NCI-H2107 (cell line): ENCODE measurements at regions not wholly inside any gene's neighbourhood (a gene's known extent, or its start where the extent isn't known, plus 50 kb on each side); places are given as distances from the start of the nearest gene placed in this dataset.
"Not testable (repeated sequence)": the region's sequence is repeated elsewhere in the genome, so short reads cannot be mapped to it uniquely, and the experiment has no call there.

Experiments used
- DNase-seq: peaks from one replicate; lab custom pipeline; 2025; lab: John Stamatoyannopoulos, UW

DNA sequence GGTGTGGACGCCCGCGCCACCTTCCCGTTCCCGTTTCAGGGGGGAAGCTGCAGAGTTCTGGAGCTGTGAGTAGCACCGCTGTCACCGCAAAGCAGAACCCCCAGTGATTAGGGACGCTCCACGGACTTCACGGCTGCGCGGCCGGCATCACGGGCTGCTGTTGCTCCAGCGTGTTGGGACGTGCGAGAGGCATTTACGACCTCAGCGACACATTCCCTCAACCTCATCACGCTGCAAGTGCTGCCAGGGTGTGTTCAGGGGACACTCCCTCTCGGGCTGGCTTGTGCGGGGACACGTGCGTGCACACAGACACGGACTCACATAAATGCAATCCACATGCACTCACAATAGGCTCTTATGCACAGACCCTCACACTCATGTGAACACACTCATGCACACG lies 187.9 kb downstream of the NPIPB11 start:
- not testable (repeated sequence) for DNase-seq

DNA sequence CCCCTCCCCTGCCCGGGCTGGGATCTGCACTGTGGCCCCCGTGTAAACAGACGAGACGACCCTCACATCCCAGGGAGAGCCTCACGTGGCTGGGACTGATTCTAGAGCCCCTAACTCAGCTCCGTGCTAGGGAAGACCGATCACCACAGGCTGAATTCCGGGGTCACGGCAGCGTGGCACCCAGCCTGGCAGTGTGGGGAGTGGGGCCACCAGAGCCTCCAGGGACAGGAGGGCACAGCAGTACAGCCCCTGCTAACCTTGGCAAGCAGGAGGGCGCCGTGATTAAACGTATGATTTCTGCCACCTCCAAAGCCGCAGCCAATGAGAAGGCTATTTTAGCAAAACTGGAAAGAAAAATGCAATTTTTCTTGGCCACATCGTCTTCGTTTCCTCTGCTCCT lies 188.3 kb downstream of the NPIPB11 start:
- not testable (repeated sequence) for DNase-seq

DNA sequence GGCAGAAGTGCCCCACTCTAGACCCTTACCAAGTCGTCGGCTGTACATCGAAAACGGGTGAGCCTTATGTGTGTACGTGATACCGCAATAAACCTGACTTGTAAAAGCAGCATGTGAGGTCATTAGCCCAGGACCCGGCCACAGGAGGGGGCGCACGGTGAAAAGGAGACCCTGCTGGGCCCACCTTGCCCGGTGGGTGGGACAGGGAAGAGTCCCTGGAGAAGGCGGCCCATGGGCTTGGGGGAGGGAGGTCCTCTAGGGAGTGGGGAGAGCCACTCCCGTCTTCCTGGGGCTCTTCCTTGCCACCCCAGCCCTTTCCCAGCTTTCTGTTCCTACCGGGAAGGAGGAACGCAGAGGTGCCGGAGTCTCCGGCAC lies 188.8 kb downstream of the NPIPB11 start:
- DNase-seq: not testable (repeated sequence)

DNA sequence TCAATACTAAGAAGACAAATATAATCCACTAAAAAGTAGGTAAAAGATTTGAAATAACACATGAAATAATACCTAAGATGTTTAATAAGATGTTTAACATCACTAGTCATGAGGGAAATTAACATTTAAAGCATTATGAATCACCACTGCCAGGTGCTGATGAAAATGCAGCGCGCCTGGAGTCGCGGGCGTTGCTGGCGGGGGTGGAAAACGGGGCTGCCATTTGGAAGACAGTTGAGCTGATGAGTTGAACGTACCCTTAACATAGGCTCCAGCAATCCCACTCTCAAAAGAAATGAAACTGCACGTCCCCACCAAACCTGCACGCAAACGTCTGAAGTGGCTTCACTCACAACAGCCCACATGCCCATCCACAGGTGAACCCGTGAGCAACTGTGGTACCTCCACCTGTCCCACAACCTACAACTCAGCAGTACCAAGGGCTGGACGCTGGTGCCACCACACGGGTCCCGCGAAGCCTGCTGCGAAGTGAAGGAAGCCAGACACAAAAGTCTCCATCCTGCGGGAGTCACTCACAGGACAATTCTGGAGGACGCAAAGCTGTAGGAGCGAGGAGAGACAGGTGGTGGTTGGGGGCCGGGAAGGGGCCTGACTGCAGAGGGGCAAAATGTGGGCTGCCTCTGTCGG lies 189.3 kb downstream of the NPIPB11 start:
- not testable (repeated sequence) for DNase-seq

DNA sequence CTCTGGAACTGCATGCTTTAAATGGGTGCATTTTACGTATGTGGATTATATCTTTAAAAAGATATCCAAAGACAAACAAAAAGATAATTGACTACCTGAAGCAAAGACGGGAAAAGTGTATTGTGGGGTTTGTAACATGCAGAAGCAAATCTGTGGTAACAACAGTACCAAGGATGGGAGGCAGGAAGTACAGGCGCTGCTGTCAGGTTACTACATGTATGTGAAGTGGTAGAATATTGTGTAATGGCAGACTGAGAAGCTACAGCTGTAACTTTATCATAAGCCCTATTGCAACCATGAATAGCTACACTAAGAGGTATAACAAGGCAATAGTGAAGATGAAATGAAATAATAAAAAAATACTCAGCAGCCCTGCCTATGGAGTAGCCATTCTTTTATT lies 192.7 kb downstream of the NPIPB11 start:
- DNase-seq: not testable (repeated sequence)

DNA sequence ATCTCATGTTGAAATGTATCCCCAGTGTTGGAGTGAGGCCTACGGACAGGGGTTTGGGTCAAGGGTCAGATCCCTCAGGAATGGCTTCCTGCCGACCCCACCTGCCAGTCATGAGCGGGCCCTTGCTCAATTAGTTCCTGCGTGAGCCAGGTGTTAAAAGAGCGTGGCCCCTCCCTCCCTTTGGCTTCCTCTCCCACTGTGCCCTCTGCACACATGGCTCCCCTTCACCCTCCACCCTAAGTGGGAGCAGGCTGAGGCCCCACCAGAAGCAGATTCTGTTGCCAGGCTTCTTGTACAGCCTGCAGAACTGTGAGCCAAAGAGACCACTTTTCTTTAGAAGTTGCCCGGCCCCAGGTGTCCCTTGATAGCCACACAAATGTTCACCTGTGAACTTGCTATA lies 193.3 kb downstream of the NPIPB11 start:
- not testable (repeated sequence) for DNase-seq

DNA sequence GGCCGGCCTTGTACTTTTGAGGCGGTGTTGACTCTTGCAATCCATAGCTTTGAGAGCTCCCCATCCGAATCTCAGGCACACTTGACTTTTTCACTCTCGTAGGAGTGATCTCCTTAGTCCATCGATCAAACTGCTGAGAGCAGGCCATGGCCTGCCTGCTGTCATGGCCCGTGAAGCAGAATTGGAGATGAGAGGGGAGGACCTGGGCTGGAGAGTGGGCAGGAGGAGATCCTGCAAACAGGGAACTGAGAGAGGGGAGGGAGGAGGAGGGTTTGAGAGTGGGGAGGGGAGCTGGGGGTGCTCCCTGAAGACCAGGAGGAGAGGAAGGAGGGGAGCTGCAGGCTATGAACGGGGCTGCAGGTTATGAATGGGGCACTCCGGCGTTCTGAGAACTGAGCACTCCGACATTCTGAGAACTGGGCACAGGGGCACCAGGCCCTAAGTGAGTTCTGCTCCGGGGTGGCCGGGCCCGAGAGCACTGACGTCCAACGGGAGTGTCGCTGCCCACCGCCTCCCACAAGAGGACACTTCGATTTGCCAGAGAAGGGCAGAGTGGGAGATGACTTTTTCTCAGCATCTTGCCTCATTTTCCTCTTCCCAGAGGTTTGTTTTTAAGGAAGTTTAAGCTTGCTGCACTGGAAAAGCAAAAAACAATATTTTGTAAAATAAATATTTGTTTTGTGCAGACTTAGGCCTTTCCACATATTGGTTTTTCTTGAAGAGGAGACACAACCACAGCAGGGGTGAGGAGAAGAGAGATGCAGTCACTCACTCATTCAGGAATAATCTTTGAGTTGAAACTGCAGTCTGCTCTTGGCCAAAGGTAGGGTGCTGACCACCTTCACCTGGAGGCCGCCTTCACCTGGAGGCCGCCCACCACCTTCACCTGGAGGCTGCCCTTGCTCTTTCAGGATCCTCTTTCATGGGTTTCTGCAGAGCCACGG lies 194.2 kb downstream of the NPIPB11 start:
- DNase-seq: not testable (repeated sequence)

DNA sequence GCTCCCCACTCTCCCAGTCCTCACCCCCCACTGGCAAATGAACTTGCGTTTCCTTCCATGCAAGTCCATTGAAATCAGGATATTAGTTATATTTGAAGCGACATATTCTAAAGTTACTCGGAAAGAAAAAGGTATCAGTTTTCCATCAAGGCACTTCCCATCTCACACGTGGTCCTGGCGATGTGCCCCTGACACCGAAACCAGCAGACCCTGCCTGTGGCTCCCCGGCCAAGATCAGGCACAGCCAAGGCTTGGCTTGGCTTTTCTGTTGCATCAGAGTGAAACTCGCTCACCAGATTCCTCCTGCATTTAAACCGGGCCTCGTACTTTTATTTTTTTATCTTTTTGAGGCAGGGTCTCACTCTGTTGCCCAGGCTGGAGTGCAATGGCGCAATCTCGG lies 195.1 kb downstream of the NPIPB11 start:
- not testable (repeated sequence) for DNase-seq

DNA sequence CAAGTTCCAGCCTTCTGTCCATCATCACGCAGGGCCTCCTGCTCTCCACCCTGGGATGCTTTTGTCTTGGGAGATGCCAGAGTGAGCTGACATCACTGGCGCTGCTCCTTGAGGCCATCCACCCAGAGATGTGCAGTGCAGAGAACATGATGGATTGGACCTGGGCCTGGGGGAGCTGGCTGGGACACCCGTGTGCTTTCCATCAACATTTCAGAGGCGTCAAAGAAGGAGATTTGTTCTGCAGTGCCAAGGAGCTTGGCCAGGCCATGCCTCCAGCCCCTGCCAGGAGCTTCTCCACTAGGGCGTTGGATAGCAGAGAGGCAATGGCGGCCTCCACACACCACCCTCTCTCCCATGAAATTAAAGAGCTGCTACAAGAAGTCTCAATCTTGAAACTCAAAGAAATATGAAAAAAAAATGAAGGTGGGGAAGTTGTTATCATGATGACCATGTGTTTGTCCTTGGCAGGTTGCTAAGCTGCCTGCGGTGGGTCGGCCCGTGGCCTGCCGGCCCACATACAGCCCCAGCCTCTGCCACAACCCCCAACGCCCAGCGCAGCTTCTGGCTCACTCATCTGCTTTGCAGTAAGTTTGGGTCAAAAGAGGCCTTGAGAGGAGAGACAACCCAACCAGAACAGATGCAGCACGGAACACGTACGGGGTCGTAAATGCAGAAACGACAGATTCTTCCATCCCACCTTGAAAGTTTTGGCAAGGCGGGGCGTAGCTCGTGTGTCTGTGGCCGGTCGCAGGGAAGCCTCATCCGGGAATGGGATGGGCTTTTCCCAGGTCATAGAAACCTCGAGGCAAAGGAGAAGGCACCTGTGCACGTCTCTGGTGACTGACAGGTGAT lies 196.0 kb downstream of the NPIPB11 start:
- not testable (repeated sequence) for DNase-seq

DNA sequence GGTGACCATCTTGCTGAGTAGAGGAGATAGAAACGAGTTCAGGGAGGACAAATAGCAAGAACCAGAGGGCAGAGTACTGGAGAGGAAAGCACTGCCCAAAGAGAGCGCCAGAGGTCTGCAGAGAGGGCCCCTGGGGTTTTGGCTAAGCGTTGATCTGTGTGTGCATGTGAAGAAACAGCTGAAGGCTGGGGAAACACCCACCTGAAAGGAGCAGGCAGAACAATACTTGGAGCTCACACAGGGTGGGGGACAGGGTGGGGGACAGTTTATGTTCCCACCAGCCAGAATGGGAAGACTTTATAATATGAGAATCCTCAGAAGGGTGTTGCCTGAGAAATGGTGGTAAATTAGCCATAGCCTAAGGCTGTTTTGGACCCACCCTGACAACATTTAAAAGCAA lies 200.4 kb downstream of the NPIPB11 start:
- DNase-seq: not testable (repeated sequence)

DNA sequence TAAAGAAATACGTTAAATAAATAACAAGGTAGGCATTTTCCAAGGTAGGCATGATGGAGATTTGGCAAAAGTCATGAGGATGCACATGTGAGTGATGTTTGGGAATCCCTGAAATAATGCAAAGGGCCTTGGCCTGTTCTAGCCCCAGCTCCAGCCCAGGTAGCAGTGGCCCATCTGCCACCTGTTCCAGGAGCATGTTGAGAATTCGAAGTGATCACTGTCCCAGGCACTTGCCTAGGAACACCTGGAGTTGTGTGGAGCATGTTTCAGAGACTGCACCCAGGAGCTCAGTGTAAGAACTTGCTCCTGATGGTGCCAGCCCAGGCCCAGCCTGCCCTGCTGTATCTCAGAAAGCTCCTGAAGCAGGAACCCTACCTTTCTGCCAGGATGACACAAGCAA lies 201.4 kb downstream of the NPIPB11 start:
- not testable (repeated sequence) for DNase-seq

DNA sequence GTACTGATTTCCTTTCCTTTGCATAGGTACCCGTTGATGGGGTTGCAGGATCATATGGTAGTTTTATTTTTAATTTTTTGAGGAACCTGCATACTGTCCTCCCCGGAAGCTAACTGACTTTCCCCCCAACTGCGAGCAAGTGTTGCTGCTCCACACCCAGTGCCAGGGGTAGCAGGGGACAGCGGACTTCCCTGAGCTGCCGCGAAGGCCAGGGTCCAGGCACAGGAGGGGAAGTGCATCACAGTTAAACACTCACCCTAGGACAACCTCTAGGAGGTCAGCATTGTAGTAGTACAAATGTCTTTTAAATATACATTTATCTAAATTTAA lies 201.7 kb downstream of the NPIPB11 start:
- no peak for DNase-seq

DNA sequence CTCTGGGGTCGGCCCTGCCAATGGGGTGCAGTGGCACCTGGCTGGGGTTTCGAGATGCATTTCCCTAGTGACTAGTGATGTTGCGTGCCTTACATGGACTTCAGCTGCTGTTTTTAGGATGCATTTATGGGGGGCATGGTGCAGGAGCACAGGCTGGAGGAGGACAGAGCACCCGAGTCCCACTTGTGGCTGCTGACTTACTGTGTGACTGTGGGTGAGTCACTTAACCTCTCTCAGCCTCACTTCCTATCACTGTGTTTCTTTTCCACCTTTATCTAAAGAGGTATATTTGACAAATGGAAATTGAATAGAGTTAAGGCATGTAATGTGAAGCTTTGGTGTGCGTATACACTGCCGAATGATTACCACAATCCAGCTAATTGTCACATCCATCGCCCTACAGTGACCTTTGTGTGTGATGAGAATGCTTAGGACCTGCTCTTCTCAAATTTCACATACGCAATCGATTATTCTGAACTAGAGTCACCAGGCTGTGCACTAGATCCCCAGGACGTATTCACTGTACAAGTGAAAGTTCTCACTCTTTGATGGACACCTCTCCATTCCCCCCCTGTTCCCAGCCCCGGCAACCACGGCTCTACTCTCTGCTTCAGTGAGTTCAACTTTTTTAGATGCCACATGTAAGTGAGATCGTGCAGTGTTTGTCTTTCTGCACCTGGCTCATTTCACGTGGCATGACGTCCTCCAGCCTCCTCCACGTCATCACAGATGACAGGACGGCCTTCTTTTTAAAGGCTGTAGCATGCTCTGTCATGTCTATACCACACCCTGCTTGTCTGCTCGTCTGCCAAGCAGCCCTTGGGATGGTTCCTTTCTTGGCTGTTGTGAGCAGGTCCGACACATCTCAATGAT lies 202.3 kb downstream of the NPIPB11 start:
- DNase-seq: not testable (repeated sequence)

DNA sequence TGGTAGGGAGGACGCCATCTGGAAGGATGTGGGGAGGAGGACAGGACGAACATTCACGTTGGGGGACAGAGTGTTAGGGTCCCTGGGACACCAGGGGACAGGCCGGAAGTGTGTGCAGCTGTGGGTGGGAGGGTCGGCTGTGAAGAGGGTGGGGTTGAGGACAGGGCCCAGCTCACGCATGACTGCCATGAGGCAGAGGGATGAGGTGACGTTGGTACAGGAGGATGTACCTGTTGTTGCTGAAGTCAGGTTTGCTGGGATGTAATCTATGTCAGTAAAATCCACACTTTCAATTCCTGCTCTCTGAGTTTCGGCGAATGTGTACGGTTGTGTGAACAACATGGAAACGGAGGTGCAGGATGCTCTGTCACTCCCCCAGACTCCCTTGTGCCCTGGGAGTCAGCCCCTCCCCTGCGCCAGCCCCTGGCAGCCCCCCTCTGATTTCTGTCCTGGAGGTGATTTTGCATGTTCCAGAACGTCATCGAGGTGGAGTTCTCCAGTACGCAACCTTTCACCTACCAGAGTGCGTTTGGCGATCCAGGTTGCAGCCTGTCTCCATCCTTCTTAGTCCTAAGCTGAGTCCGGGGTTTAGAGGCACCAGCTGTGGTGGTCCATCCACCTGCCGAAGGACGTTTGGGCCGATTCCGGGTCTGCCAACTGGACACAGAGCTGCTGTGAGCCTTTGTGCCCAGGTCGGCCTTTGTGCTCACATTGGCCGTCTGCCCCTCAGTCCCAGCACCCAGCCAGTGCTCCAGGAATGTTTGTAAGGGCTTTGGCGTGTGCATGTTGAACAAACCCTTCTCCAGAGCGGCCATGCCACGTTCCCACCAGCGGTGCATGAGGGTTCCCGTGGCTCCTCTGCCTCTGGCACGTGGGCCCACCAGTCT lies 203.2 kb downstream of the NPIPB11 start:
- not testable (repeated sequence) for DNase-seq

DNA sequence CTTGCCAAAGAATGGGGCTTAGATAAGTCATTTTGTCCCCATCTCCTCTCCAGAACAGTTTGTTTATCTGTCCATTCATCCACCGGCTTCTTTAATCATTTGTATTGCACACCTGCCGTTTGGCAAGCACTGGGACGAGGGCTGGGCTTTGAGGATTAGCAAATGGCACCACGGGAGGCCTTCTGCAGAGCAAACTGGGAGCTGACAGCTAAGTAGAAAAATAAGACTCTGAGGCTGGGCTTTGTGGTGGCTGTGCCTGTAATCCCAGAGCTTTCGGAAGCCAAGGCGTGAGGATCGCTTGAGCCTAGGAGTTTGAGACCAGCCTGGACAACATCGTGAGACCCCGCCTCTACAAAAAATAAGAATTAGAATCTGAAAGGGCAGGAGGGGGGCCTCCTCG lies 203.9 kb downstream of the NPIPB11 start:
- DNase-seq: peak; percentile 58

DNA sequence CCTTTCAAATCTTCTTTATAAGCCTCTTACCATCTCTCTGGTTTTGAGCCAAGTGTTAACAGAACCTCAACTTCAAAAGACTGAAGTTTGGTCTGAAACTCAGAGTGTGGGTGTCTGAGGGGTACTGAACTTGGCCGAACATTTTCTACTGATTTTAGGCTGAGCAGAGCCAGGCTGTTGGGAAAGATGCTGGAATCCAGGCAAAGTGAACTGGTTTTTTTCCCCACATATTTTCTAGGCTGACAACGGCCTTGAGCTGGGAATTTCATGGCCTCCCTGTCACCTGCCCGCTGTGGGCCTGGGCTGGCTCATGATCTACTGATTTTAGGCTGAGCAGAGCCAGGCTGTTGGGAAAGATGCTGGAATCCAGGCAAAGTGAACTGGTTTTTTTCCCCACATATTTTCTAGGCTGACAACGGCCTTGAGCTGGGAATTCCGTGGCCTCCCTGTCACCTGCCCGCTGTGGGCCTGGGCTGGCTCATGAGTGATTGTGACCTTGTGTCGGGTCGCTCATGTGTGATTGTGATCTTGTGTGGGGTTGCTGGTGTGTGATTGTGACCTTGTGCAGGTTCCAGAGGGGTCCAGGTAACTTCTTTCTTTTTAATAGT lies 204.4 kb downstream of the NPIPB11 start:
- DNase-seq: not testable (repeated sequence)

DNA sequence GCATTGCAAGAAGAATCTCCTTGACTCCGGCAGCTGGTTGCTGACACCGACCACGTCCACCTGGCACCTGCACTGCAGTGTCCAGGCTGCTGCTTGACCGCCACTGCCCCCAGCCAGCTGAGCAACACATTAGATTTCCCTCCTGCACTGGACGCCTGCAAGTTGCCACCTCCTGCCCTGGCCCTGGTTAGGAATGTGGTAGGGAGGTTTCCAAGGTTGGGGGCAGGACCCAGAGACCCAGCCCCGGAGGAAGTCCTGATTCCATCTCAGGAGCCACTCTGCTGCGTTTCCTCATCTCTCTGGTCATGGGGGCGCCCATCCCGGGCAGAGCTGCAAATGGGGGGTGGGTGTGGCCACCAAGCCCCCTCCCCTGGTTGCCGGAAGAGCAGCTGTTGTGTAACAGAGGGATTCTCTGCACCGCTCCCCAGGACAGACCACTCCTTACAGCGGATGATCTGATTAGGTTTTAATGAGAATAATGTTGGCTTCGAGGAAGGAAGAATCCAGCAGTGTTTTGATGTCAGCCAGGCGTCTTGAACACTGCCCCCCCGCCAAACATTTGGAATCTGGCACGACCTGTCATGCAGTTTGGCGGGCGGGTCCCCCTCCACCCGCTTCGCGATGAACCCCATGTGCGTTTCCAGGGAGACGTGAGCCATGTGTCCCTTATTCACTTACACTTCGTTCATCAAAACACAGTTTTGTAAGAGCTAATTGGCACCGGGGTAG lies 205.1 kb downstream of the NPIPB11 start:
- DNase-seq: not testable (repeated sequence)

DNA sequence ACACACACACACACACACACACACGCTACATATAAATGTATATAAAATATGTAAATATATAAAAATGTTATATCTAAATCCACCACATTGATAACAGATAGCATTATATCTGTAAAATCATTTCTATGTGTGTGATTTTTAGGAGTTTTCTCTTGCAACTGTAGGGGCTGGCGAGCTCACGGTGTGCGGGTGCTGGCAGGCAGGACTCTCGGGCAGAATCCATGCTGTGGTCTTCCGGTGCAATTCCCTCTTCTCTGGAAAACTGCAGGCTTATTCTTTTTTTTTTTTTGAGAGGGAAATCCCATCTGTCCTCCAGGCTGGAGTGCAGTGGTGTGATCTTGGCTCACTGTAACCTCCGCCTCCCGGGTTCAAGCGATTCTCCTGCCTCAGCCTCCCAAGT lies 205.8 kb downstream of the NPIPB11 start:
- DNase-seq: not testable (repeated sequence)

DNA sequence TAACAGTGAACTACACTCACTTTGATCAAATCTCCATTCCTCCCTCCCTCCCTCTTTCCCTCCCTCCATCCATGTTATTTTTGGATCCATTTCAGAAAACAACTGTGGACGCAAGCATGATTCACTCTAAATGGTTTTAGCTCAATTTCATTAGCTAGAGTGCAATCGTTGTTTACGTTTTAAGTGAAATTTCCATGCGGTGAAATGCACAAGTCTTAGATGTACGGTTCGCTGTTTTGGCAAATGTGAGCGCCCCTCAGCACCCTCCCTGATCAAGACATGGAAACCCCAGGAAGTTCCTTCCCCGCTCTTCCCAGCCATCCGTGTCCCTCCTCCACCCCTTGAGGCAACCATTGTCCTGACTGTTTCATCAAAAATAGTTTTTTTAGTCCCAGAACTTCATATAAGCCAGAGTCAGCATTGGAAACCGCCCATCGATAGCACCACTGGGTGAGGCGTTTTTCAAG lies 206.3 kb downstream of the NPIPB11 start:
- not testable (repeated sequence) for DNase-seq
